GM11168 (cell line): ENCODE measurements at regions not wholly inside any gene's neighbourhood (a gene's known extent, or its start where the extent isn't known, plus 50 kb on each side); places are given as distances from the start of the nearest gene placed in this dataset.
"Not testable (repeated sequence)": the region's sequence is repeated elsewhere in the genome, so short reads cannot be mapped to it uniquely, and the experiment has no call there.

Source experiments
- in situ Hi-C: fragments of 300-500 bp; cut with MboI; formaldehyde crosslinking; loops from one replicate; pipeline ENCODE4 v1.12.0; 2022; ENCODE audit warnings: low sequenced_read_pairs; ENCODE audit not compliant: unreplicated experiment

DNA sequence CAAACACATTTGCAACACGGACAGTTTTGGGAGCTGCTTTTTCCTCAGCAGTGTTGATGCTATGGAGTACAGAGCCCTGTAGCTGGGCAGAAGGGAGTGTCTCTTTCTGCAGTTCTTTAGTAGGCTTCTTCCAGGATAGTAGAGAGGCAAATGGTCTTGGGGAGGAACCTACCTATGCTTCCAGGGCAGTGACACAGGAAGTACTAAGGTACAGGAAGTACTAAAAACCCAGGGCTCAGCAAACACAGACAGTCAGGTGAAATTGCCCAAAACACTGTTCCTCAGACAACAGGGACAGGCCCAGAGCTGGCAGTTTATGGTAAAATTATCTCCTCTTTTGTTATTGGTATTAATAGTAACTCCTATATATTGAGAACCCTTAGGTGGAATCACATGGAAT is 217.6 kb downstream of the TTC8 start:
- in situ Hi-C loops, result loop anchor here (5.0 to 25.0 kb wide), 2 partner anchors 370 to 720 kb away; partner anchors contain the start of gene FOXN3

DNA sequence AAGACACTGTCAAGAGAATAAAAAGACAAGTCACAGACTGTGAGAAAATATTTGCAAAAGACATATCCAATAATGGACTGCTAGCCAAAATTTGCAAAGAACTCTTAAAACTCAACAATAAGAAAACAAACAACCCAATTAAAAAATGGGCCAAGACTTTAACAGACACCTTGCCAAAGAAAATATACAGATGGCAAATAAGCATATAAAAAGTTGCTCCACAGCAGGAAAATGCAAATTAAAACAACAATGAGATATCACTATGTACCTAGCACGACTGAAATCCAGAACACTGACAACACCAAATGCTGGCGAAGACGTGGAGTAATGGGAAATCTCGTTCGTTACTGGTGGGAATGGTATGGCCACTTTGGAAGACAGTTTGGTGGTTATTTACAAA is 228.9 kb downstream of the TTC8 start:
- in situ Hi-C loops, result no loop called here

DNA sequence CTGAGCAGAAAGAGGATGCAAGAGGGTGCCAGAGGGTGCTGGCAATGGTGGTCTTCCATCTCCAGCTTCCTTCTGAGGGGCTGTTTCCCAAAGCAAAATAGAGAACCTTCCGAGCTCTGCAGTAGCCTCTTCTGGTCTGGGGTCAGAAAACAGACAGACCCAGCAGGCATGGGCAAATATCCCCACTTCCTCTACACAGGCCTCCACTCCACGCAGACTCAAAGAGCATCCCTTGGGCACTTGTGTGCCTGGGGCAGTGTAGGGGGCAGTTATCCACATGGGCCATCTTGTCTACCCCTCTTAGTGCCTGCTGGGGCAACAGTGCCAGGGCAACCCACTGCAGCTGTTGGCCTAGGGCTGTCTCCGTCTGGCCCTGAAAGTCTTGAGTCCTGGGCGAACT is 231.9 kb downstream of the TTC8 start:
- in situ Hi-C loops, result no loop called here

DNA sequence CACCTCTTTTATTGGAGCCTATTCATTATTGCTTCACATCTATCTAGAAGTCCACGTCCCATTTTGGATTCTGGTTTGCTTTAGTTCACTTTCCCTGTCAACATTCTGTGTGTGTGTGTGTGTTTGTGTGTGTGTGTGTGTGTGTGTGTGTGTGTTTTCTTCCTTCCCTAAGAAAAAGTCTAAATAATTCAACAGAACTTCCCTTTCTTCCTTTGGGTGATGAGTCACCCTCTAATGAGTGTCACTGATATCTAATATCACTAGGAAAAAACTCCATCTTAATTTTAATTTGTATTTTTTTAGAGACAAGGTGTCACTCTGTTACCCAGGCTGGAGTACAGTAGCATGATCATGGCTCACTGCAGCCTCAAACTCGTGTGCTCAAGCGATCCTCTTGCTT is 234.2 kb downstream of the TTC8 start:
- in situ Hi-C loops, result no loop called here

DNA sequence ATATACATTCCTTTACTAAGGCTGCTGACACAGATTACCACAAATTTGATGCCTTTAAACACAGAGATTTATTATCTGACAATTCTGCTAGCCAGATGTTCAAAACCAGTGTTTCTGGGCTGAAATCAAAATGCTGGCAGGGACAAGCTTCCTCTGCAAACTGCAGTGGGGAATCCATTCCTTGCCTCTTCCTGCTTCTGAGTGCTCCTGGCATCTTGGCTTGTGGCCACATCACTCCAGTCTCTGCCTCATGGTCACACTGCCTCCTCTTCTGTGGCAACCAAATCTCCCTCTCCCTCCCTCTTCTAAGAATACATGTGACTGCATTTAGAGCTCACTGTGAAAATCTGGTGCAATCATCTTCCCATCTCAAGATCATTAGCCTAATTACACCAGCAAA is 235.7 kb downstream of the TTC8 start:
- in situ Hi-C loops, result no loop called here

DNA sequence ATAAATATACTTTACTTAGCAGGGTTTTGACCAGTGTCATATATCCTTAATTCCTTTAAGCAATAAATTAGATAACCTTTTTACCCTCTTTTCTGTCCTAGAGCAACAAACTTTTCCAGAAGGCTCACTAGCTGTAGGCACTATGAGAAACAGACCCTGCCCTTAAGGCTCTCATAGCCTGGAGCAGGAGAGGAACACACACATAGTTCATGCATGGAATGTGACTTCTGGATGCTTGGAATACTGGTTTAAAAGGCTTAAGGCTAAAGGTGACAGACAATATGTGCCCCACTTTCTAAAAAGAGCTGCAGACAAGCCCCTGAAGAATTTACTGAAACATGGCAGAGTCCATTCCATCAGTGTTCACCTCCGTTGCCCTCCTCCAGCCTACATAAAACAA is 237.2 kb downstream of the TTC8 start:
- in situ Hi-C loops, result no loop called here

DNA sequence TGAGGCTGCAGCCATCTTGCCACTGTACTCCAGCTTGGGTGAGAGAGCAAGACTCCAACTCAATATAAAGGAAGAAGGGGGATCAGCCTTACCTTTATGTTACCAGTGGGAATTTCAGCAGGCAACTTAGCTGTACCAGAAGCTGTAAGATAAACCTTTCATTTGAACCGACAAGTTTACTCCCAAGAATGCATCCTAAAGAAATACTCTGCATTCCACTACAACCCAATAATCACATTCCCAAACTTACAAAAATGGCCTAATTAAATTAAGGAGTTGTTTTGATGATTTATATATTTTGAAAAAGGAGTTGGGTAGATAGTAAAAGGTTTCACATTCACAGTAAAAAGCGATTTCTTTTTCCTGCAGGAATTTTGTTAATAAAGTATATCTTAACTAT is 241.4 kb downstream of the TTC8 start:
- in situ Hi-C loops, result no loop called here

DNA sequence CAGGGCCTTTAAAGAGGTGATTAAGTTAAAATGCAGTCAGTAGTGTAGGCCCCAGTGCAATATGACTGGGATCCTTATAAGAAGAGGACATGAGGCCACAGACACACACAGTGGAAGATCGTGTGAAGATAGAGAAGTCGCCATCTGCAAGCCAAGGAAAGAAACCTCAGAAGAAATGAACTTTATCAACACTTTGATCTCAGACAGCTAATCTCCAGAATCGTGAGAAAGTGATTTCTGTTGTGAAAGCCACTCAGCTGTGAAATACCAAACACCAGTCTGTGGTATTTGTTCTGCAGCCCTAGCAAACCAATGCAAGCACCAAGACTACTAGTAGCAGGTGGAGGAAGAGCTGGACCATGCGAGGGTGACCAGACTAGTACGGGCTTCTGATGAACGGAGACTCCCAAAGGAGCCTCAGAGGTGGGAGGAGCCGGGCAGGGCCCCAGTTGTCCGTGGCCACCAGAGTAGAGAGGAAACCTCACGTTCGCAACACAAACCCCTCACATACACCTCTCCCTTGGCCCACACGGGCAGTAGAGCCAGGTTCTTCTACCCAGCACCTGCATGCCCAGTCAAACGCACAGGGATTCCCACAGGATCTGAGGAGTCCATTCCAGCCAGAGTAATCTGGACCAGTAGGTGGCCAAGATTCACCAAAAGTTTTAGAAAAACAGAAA is 243.0 kb downstream of the TTC8 start:
- in situ Hi-C loops, result no loop called here

DNA sequence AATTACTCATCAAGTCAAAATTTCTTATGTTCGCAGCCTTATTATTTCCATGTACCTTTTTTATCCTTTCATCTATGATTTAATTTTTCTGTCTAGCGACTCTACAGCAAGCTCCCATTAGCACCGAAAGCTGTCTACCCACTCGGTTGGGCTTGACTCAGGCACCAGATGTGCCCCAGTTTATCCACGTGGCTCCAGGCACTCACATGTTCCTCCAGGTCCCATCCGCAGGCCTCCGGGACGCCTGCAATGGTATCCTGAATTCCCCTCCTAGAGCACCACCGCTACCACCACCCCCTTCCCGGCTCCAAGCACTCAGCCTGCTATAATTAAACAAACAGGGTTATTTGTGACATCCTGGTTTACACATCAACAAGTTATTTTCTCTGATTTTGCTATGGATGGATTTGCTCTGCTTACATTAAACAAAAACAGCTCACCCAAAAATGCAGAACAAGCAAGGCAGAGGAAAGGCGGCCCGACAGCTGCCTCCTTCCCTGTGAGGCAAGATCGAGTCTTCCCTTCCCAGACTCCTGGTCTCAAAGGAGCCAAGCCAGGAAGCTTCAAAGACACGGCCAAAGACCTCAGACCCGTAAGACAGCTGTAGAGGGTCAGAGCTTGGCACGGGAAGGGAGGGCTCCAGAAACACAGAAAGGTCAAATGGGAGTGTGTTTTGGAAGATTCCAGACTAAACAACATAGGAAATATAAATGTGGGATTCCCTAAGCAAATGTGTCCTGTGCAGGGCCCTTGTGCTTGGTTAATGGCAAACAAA is 253.8 kb downstream of the TTC8 start:
- in situ Hi-C loops, result no loop called here

DNA sequence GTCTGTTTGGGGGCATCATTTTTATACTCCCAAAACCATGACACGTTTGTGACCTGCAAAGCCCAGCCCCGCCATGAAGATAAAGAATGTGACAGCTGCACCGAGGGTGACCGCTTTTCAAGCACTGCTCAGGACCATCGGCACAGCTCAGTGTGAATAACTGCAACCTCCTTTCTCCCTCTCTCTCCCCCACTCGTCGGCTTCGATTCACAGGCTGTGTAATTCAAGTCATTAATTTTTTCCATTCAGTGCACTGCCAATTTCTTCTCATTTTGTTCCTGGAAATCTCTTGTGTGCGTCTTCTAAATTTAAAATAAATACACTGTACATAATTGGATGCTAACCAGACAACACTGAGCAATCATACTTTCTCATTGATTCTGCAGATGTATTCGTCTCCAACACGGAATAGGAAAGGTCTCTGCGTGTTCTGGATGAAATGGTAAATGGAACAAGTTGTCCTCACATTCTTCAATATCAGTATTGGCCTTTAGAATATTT is 260.8 kb downstream of the TTC8 start:
- in situ Hi-C loops, result no loop called here

DNA sequence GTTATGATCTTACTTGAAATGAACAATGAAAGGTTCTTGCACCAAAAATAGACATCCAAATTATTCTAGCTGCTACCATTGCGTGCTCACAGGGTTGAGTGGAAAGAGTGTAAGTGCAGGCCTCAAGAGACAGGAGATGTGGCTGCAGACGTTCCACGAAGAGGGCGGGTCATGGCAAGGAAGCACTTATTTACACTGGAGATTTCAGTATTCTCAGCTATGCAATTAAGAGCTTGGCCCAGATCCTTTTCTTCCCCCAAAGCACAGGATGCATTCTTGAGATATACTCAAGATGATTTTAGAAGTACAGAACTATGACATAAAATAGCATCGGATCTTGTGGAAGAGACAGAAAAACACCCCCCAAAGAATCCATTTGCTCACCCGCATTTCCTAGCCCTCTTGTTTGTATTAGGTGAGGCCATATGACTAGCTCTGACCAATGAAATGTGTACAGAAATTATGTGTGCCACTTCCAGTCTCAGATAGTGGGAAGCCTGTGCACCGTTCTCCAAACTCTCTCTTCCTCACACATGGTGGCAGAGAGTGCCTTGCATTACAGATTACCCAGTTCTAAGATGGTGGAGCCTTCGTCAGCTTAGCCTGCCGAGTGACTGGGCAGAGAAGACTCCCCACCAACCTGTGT is 261.4 kb downstream of the TTC8 start:
- in situ Hi-C loops, result no loop called here

DNA sequence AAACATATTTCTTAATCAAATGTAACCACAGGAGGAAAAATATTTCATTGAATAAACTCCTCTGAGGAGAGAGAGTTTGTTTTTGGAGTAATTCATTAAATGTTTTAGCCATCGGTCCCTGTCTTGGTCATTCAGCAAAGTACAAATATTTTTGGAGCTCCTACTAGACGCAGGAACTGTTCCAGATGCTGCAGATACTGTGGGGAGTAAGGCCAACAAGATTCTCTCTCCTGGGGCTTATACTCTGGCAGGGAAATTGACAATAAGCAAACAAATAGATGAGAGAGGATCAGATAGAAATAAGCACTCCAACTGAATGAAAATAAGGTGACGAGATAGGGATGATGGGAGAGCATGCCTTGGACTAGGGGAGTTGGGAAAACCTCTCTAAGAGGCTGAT is 264.1 kb downstream of the TTC8 start:
- in situ Hi-C loops, result no loop called here

DNA sequence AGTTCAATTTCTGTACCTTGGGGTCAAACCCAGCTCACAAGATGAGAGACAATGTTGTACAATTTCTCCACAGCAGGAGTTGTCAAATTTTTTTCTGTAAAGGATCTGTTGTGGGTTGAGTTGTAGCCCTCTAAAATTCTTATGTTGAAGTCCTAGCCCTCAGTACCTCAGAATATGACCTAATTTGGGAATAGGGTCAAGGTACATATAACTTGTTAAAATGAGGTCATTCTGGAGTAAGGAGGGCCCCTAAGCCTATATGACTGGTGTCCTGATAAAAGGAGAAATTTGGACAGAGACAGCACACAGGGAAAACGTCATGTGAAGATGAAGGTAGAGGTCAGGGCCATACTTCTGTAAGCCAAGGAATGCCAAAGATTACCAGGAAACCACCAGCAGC is 264.9 kb downstream of the TTC8 start:
- in situ Hi-C loops, result no loop called here

DNA sequence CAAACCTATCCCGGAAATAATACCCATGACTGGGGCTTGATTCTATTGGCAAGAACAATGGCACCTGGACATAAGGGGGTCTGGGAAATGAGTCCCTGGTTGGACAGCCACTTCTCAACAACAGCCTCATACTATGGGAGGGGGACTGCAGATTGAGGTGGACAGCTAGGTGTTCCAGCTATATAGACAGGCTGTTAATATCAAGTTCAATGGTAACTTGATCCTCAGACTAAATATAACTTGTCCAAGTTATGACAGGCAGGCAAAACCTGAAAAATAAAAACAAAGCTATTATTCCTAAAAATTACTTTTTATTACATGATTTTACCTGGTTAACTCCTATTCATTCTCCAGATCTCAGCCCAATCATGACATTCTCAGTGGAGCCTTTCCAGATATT is 267.3 kb downstream of the TTC8 start:
- in situ Hi-C loops, result no loop called here

DNA sequence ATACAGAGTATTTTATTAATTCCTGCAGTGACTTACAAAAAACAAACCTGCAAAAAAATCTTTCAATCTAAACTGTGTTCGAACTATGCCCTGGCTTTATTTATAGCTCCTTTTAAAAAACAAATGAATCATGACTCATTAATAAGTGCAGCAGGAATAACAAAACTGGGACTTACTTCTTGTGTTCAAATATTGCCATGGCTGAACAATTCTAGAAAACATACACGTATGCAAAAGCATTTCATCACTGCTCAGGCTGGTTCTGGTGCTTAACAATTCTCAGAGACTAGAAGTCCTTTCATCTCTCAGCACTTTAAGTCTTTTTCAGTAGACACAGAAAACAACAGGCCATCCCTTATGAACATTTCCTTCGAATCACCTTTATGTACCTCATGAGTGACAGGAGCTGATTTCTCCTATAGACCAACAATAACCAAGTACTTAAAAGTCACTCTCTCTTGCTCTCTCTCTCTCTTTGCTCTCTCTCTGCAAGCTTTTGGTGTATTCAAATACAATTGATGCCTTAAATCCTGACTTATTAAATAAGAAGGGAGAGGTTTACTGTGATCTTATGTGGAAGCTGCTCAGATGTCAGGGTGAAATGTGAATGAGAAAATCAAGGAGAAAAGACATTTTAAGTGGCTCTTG is 268.8 kb downstream of the TTC8 start:
- in situ Hi-C loops, result no loop called here

DNA sequence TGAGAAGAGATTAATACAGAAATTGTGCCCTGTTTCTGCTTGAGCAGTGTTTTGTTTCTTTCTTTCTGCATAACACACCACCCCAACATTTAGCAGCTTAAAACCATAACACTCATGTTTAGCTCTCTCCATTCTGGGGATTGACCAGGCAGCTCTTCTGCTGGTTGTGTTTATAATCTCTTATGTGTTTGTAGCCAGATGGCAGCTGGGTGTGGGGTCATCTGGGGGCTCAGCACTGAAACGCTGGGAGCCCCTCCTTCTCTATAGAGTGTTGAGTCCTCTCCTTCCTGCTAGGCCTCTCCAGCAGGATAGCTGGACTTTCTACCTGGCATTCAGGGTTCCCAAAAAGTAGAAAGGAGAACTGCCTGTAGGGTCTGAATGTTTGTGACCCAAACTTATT is 270.6 kb downstream of the TTC8 start:
- in situ Hi-C loops, result no loop called here

DNA sequence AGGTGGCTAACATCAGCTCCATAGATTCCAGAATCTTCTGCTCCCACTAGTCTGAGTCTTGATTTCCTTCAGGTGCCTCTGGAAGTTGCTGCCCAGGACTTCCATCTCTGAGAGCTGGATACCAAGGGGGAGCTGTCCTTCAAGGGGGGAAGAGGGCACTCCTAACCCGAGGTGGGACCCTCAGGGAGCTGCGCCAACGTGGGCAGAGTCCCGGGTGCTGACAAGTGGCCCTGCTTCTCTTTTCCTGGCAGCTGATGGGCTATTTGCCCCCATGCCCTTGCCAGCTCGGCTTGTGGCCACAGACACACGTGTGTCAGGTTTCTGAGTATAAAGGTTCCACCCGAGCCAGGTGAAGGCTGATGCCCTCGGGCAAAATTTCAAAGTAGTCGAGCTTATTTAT is 272.5 kb downstream of the TTC8 start:
- in situ Hi-C loops, result no loop called here

DNA sequence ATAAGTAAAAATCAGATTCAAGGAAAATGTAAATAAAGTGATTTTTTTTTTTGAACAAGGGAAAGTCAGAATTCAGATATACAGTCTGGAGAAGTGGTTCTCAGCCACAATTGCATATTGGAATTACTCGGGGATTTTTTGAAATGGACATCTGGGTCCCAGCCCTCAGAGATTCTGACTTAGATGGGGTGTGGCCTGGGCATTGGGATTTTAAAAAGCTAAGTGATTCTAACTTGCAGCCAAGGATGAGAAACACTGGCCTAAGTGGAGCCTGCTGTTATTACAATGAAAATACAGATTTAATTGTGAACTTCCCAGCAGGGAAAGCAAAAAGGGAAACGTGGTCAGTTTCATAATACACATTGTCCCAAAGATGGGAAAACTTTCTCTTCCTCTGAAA is 273.8 kb downstream of the TTC8 start:
- in situ Hi-C loops, result no loop called here

DNA sequence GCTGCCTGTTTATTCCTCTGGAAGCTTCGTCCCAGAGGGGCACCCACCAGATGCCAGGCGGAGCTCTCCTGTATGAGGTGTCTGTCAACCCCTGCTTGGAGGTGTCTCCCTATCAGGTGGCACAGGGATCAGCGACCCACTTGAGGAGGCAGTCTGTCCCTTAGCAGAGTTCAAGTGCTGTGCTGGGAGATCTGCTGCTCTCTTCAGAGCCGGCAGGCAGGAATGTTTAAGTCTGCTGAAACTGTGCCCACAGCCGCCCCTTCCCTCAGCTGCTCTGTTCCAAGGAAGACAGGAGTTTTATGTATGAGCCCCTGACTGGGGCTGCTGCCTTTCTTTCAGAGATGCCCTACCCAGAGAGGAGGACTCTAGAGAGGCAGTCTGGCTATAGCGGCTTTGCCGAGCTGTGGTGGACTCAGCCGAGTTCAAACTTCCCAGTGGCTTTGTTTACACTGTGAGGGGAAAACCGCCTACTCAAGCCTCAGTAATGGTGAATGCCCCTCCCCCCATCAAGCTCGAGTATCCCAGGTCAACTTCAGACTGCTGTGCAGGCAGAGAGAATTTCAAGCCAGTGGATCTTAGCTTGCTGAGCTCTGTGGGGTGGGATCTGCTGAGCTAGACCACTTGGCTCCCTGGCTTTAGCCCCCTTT is 279.8 kb downstream of the TTC8 start:
- in situ Hi-C loops, result not testable (repeated sequence)

DNA sequence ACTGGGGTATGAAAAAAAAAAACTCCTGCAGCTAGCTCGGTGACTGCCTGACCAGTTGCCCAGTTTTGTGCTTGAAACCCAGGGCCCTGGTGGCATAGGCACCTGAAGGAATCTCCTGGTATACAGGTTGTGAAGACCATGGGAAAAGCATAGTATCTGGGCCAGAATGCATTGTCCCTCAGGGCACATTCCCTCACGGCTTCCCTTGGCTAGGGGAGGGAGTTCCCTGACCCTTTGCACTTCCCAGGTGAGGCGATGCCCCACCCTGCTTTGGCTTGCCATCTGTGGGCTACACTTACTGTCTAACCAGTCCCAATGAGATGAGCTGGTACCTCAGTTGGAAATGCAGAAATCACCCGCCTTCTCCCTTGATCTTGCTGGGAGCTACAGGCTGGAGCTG is 280.4 kb downstream of the TTC8 start:
- in situ Hi-C loops, result not testable (repeated sequence)
